Loucy (cell line): ENCODE measurements at regions not wholly inside any gene's neighbourhood (a gene's known extent, or its start where the extent isn't known, plus 50 kb on each side); places are given as distances from the start of the nearest gene placed in this dataset.
"Not testable (repeated sequence)": the region's sequence is repeated elsewhere in the genome, so short reads cannot be mapped to it uniquely, and the experiment has no call there.

Experiments used
- H2AFZ ChIP-seq: fragments of 200-600 bp; sonication (generic); 2 replicates; pipeline ENCODE4 v1.6.0; 2016; ENCODE audit warnings: antibody characterized with exemption, mild to moderate bottlenecking, low read length, moderate library complexity
- H3F3A ChIP-seq: fragments of 200-600 bp; 2 replicates; pipeline ENCODE4 v1.6.0; 2016; ENCODE audit warnings: antibody characterized with exemption, low read depth, mild to moderate bottlenecking
- H3K27me3 ChIP-seq: fragments of 200-600 bp; sonication (generic); 2 replicates; pipeline ENCODE4 v1.6.1; 2014; ENCODE audit warnings: low read length, mild to moderate bottlenecking; ENCODE audit not compliant: insufficient read depth, poor library complexity, severe bottlenecking
- H3K36me3 ChIP-seq: fragments of 200-600 bp; sonication (generic); 2 replicates; pipeline ENCODE4 v1.6.1; 2016; ENCODE audit warnings: low read length; ENCODE audit not compliant: insufficient read depth
- H3K4me1 ChIP-seq: fragments of 200-600 bp; sonication (generic); 2 replicates; pipeline ENCODE4 v1.5.1; 2014; ENCODE audit warnings: low read length, mild to moderate bottlenecking; ENCODE audit not compliant: insufficient read depth, poor library complexity, severe bottlenecking
- H3K4me2 ChIP-seq: fragments of 200-600 bp; sonication (generic); 2 replicates; pipeline ENCODE4 v1.6.0; 2014; ENCODE audit warnings: antibody characterized with exemption, low read length, low read depth, mild to moderate bottlenecking; ENCODE audit not compliant: poor library complexity, severe bottlenecking
- H3K4me3 ChIP-seq: fragments of 200-600 bp; sonication (generic); 2 replicates; pipeline ENCODE4 v1.5.1; 2014; ENCODE audit warnings: low read length, mild to moderate bottlenecking, mixed read lengths; ENCODE audit not compliant: poor library complexity, severe bottlenecking
- H3K79me2 ChIP-seq: fragments of 200-600 bp; sonication (generic); 2 replicates; pipeline ENCODE4 v1.6.1; 2014; ENCODE audit warnings: low read length; ENCODE audit not compliant: insufficient read depth
- H3K9ac ChIP-seq: fragments of 200-600 bp; sonication (generic); 2 replicates; pipeline ENCODE4 v1.6.0; 2014; ENCODE audit warnings: mild to moderate bottlenecking, low read depth, low read length, moderate library complexity; ENCODE audit not compliant: poor library complexity, severe bottlenecking
- H3K9me2 ChIP-seq: fragments of 200-600 bp; sonication (generic); replicated peaks from 2 replicates; pipeline ENCODE4 v1.6.1; 2016; ENCODE audit warnings: low read depth, low read length, mixed read lengths
- H3K9me3 ChIP-seq: fragments of 200-600 bp; sonication (generic); 2 replicates; pipeline ENCODE4 v1.6.1; 2014; ENCODE audit warnings: mild to moderate bottlenecking, antibody characterized with exemption, low read length, low read depth; ENCODE audit not compliant: insufficient read depth
- H4K20me1 ChIP-seq: fragments of 200-600 bp; sonication (generic); 2 replicates; pipeline ENCODE4 v1.6.0; 2014; ENCODE audit warnings: antibody characterized with exemption, low read length, mild to moderate bottlenecking; ENCODE audit not compliant: insufficient read depth, poor library complexity, severe bottlenecking
- EZH2phosphoT487 ChIP-seq: fragments of 200-600 bp; IDR thresholded peaks from 2 replicates; pipeline ENCODE4 v1.6.1; 2018; ENCODE audit warnings: antibody characterized with exemption, mild to moderate bottlenecking, moderate library complexity, borderline replicate concordance
- TF ChIP-seq, protein P1 (sequence below): fragments of 200-600 bp; sonication (generic); conservative IDR thresholded peaks from 2 replicates; pipeline ENCODE4 v1.5.1; 2014; ENCODE audit warnings: mild to moderate bottlenecking, antibody characterized with exemption, low read length

DNA sequence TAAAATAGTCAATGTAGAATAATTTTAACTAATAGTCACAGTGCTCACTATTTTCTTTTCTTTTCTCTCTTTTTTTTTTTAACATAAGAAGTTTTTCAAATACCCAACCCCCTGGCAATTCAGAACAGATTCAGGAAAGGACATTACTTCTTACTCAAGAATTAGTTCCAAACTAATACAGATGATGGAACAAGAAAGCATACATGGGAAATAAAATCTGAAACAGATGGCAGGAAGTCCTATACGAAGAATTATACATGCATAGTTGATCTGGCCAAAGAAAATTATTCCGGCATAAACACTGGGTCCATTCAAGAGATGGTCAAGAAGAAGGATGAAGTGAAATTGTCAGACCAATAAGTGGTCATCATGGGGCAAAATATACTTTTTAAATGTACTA, 614.4 kb upstream of the INTU start:
- no peaks in the 10 kb centered on the region for H3K9me2 ChIP-seq
- no peaks in the 10 kb centered on the region for H3K9me3 ChIP-seq
- no peaks in the 10 kb centered on the region for H3K36me3 ChIP-seq
- H3K27me3 ChIP-seq, result no peaks in the 10 kb centered on the region
- no peak overlapping the region for H3K4me2 ChIP-seq
- H3K9ac ChIP-seq, result no peak overlapping the region
- H4K20me1 ChIP-seq, result no peaks in the 10 kb centered on the region
- H3K4me1 ChIP-seq, result no peaks in the 10 kb centered on the region
- H2AFZ ChIP-seq, result no peak overlapping the region
- no peaks in the 10 kb centered on the region for H3K79me2 ChIP-seq
- no peak overlapping the region for H3K4me3 ChIP-seq
- no peaks in the 10 kb centered on the region for H3F3A ChIP-seq
- TF ChIP-seq, protein P1, sequence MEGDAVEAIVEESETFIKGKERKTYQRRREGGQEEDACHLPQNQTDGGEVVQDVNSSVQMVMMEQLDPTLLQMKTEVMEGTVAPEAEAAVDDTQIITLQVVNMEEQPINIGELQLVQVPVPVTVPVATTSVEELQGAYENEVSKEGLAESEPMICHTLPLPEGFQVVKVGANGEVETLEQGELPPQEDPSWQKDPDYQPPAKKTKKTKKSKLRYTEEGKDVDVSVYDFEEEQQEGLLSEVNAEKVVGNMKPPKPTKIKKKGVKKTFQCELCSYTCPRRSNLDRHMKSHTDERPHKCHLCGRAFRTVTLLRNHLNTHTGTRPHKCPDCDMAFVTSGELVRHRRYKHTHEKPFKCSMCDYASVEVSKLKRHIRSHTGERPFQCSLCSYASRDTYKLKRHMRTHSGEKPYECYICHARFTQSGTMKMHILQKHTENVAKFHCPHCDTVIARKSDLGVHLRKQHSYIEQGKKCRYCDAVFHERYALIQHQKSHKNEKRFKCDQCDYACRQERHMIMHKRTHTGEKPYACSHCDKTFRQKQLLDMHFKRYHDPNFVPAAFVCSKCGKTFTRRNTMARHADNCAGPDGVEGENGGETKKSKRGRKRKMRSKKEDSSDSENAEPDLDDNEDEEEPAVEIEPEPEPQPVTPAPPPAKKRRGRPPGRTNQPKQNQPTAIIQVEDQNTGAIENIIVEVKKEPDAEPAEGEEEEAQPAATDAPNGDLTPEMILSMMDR, result no peak
- TF ChIP-seq EZH2phosphoT487, result no peak

DNA sequence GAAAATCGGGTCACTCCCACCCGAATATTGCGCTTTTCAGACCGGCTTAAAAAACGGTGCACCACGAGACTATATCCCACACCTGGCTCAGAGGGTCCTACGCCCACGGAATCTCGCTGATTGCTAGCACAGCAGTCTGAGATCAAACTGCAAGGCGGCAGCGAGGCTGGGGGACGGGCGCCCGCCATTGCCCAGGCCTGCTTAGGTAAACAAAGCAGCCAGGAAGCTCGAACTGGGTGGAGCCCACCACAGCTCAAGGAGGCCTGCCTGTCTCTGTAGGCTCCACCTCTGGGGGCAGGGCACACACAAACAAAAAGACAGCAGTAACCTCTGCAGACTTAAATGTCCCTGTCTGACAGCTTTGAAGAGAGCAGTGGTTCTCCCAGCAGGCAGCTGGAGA, 611.9 kb upstream of the INTU start:
- not testable (repeated sequence) for H3K4me1 ChIP-seq

DNA sequence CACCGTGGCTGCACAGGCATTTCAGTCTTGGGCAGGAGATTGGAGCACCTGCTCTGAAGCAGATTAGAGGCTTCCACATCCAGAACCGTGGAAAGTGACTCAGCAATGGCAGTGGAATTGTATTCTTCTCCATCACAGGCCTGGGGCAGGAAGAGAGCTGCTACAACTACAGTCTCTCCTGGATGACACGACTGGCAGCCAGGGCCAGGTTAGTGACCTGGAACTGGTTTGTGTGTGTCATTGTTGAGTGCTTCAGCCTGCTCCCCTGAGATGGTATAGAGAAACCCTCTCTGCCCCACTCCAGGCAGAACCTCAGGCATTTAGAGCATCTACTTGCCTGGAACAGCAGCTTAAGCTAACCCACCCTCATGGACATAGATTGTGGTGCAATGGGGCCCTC, 596.5 kb upstream of the INTU start:
- no peak overlapping the region for H2AFZ ChIP-seq
- H3K4me2 ChIP-seq, result no peak overlapping the region
- H3K4me1 ChIP-seq, result no peaks in the 10 kb centered on the region
- H3K4me3 ChIP-seq, result no peak overlapping the region
- no peaks in the 10 kb centered on the region for H3K79me2 ChIP-seq
- TF ChIP-seq, protein P1, result no peak
- TF ChIP-seq EZH2phosphoT487, result no peak
- no peak overlapping the region for H3K9ac ChIP-seq
- no peaks in the 10 kb centered on the region for H3K9me3 ChIP-seq
- H4K20me1 ChIP-seq, result no peaks in the 10 kb centered on the region
- H3K27me3 ChIP-seq, result no peaks in the 10 kb centered on the region
- no peaks in the 10 kb centered on the region for H3F3A ChIP-seq
- no peaks in the 10 kb centered on the region for H3K9me2 ChIP-seq
- no peaks in the 10 kb centered on the region for H3K36me3 ChIP-seq

More for the DNA sequence above, 611.9 kb upstream of the INTU start:
- H3K4me3 ChIP-seq, H3K9me3 ChIP-seq, H3F3A ChIP-seq, H3K4me2 ChIP-seq, H3K36me3 ChIP-seq, H3K27me3 ChIP-seq, H4K20me1 ChIP-seq, H3K9ac ChIP-seq, H3K9me2 ChIP-seq, H3K79me2 ChIP-seq, H2AFZ ChIP-seq: not testable (repeated sequence)

DNA sequence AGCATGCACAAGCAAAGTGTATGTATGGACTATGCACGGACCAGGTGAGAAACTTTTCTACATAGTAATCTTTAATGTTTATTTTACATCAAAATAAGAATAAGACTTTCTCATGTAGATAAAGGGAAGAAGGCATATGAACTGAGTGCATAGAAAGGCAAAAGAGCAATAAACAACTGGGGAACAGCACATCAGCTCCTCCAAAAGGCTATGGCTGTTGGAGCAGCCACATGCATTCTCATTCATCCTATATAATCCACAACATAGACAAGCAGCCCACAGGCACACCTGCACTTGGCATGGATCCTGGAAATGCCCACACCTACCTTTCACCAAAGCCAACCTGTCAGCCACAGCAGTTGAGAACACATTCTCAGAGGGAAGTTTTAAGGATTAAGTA, 586.9 kb upstream of the INTU start:
- Histone ChIP-seq H3K4me1 (no peaks in the 10 kb centered on the region), H3K9me2 (no peaks in the 10 kb centered on the region), H3K9me3 (no peaks in the 10 kb centered on the region), H3F3A (no peaks in the 10 kb centered on the region), H3K79me2 (no peaks in the 10 kb centered on the region), H3K27me3 (no peaks in the 10 kb centered on the region), H3K4me3 (no peak overlapping the region), H2AFZ (no peak overlapping the region), H3K9ac (no peak overlapping the region), H3K36me3 (no peaks in the 10 kb centered on the region), H4K20me1 (no peaks in the 10 kb centered on the region), H3K4me2 (no peak overlapping the region)
- no peak for TF ChIP-seq EZH2phosphoT487
- TF ChIP-seq, protein P1, result no peak
